Vagina (tissue), 2 donors: ENCODE measurements at regions not wholly inside any gene's neighbourhood (a gene's known extent, or its start where the extent isn't known, plus 50 kb on each side); places are given as distances from the start of the nearest gene placed in this dataset.

Source experiments
- POLR2A ChIP-seq, 2 donors: fragments of 450-650 bp; IDR thresholded peaks; one replicate each; pipeline ENCODE4 v1.6.1; 2017; ENCODE audit warnings: antibody characterized with exemption in 2 of 2, mild to moderate bottlenecking in 2 of 2, moderate library complexity in 2 of 2
- TF ChIP-seq, protein P1 (sequence below), 3 experiments: fragments of 450-650 bp in 2 of 3; fragments of 200-600 bp in 1 of 3; sonication (generic) in 1 of 3; IDR thresholded peaks; one replicate each; pipeline ENCODE4 v1.5.1; 2017 to 2019; ENCODE audit warnings: antibody characterized with exemption in 3 of 3, mild to moderate bottlenecking in 2 of 3, moderate library complexity in 2 of 3

DNA sequence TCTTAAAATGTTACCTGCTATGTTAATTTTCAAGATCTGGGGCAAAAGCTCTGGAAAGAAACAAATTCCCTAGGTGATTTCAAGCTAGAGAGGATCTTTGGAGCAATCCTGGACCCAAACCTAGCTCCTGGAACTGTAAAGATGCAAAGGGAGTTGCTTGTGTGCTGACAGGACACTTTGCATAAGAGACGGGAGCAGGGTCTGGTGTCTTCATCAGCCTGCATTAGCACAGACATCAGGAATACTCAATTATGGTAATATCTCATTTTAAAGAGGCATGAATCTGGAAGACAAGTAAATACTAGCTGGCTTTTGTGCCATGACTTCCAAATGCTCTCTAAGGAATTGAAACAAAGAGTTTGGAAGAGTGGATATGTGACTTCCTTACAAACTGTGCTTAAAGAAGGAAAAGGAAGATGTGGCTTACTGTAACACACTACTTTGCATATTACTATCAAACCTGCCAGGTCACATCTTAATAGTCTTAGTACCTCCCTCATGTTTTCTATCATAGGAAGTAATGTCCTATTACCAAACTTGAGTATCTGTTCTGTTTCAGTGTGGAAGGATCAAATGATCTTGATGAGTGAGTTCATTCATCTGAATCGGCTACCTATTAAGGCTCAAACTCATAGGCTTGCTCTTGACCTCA lies 193.4 kb downstream of the ALDH8A1 start:
- TF ChIP-seq, protein P1, sequence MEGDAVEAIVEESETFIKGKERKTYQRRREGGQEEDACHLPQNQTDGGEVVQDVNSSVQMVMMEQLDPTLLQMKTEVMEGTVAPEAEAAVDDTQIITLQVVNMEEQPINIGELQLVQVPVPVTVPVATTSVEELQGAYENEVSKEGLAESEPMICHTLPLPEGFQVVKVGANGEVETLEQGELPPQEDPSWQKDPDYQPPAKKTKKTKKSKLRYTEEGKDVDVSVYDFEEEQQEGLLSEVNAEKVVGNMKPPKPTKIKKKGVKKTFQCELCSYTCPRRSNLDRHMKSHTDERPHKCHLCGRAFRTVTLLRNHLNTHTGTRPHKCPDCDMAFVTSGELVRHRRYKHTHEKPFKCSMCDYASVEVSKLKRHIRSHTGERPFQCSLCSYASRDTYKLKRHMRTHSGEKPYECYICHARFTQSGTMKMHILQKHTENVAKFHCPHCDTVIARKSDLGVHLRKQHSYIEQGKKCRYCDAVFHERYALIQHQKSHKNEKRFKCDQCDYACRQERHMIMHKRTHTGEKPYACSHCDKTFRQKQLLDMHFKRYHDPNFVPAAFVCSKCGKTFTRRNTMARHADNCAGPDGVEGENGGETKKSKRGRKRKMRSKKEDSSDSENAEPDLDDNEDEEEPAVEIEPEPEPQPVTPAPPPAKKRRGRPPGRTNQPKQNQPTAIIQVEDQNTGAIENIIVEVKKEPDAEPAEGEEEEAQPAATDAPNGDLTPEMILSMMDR (IDR thresholded peaks at IDR 0.05): no peak
- no peak for TF ChIP-seq POLR2A (IDR thresholded peaks at IDR 0.05)
